CD4-positive, CD25-positive, alpha-beta regulatory T cell (primary cell): ENCODE measurements at regions not wholly inside any gene's neighbourhood (a gene's known extent, or its start where the extent isn't known, plus 50 kb on each side); places are given as distances from the start of the nearest gene placed in this dataset.
A peak's percentile ranks its signal among the peaks of the same experiment; 100 is the strongest.
"Not testable (repeated sequence)": the region's sequence is repeated elsewhere in the genome, so short reads cannot be mapped to it uniquely, and the experiment has no call there.

ENCODE experiments used
- ATAC-seq, 2 donors: fragments of 150-1000 bp; cut with Tn5 transposase; one replicate each; pipeline ENCODE4 v1.10.0; 2021; ENCODE audit warnings: low read depth in 2 of 2, moderate number of reproducible peaks in 2 of 2, moderate library complexity in 1 of 2
- DNase-seq, 3 donors: peaks; one replicate each; pipeline versions ENCODE4 v3.0.0 to v3.0.0-alpha.2; 2012 to 2022; ENCODE audit warnings: mixed read lengths in 1 of 3
- H3K27ac ChIP-seq: one replicate; pipeline ENCODE4 v1.7.0; 2013; ENCODE audit warnings: mild to moderate bottlenecking, low read length; ENCODE audit not compliant: insufficient read depth, poor library complexity, severe bottlenecking
- H3K27me3 ChIP-seq: one replicate; pipeline ENCODE4 v1.7.0; 2013; ENCODE audit warnings: low read length; ENCODE audit not compliant: control insufficient read depth, insufficient read depth
- H3K36me3 ChIP-seq: one replicate; pipeline ENCODE4 v1.7.0; 2013; ENCODE audit warnings: mild to moderate bottlenecking, low read length, moderate library complexity; ENCODE audit not compliant: control insufficient read depth, insufficient read depth
- H3K4me1 ChIP-seq: 2 replicates; pipeline ENCODE4 v1.7.0; 2013; ENCODE audit warnings: mild to moderate bottlenecking, low read length; ENCODE audit not compliant: insufficient read depth, control insufficient read depth, poor library complexity, severe bottlenecking
- H3K4me3 ChIP-seq: one replicate; pipeline ENCODE4 v1.7.0; 2013; ENCODE audit warnings: low read depth, mild to moderate bottlenecking, low read length, moderate library complexity
- H3K9me3 ChIP-seq, 2 experiments: 1 replicate in 1 of 2; 2 replicates in 1 of 2; pipeline ENCODE4 v1.7.0; 2013; ENCODE audit warnings: low read length in 2 of 2, mild to moderate bottlenecking in 1 of 2, moderate library complexity in 1 of 2; ENCODE audit not compliant: control insufficient read depth in 2 of 2
- H3K27ac Mint-ChIP-seq, 3 donors: one replicate each; pipeline ENCODE4 v1.8.0; 2020 to 2022; ENCODE audit warnings: mild to moderate bottlenecking in 3 of 3, mixed read lengths in 3 of 3, moderate library complexity in 2 of 3
- H3K27me3 Mint-ChIP-seq: one replicate; pipeline ENCODE4 v1.8.0; 2022; ENCODE audit warnings: mild to moderate bottlenecking, mixed read lengths
- H3K36me3 Mint-ChIP-seq: one replicate; pipeline ENCODE4 v1.8.0; 2020; ENCODE audit warnings: mixed read lengths
- H3K4me1 Mint-ChIP-seq, 4 donors: one replicate each; pipeline ENCODE4 v1.8.0; 2020 to 2022; ENCODE audit warnings: mixed read lengths in 4 of 4, mild to moderate bottlenecking in 1 of 4
- H3K4me3 Mint-ChIP-seq, 4 donors: one replicate each; pipeline ENCODE4 v1.8.0; 2020 to 2022; ENCODE audit warnings: mild to moderate bottlenecking in 4 of 4, mixed read lengths in 4 of 4, moderate library complexity in 3 of 4
- H3K9me3 Mint-ChIP-seq, 7 donors: one replicate each; pipeline ENCODE4 v1.8.0; 2020 to 2022; ENCODE audit warnings: mixed read lengths in 7 of 7, mild to moderate bottlenecking in 3 of 7, moderate library complexity in 2 of 7

DNA sequence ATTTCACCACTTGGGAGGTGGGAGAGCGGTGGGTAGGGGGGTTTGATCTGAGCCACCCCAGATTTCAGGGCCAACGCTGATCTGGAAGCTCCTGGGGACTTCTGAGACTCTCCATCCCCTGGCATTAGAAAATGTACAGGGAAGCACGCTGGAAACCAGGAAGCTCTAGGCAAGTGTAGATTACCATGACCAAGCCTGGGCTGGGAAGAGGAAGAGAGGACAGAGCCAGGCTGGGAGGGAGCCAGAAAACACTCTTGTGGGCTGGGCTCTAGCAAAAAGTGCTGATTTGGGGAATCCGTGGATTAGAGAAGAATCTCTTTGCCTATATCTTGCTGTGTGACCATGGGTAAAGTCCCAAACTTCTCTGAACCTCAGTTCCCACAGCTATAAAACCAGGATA, 236.7 kb downstream of the BCL11B start:
- Mint-ChIP-seq H3K36me3 (peaks cover 3% of the 10 kb centered on the region), H3K27me3 (peaks cover 4% of the 10 kb centered on the region), H3K27ac (no peak overlapping the region), H3K4me1 (peaks cover 0 to 5% (median 2%) of the 10 kb centered on the region in 4 donors), H3K9me3 (peaks cover 0 to 2% (median 0%) of the 10 kb centered on the region in 7 donors), H3K4me3 (no peak overlapping the region)
- H3K4me3 ChIP-seq, result no peak overlapping the region
- H3K36me3 ChIP-seq, result no peaks in the 10 kb centered on the region
- no peak for ATAC-seq
- no peak overlapping the region for H3K27ac ChIP-seq
- H3K4me1 ChIP-seq, result no peaks in the 10 kb centered on the region
- H3K27me3 ChIP-seq, result no peaks in the 10 kb centered on the region
- no peaks in the 10 kb centered on the region for H3K9me3 ChIP-seq
- DNase-seq, result no peak

DNA sequence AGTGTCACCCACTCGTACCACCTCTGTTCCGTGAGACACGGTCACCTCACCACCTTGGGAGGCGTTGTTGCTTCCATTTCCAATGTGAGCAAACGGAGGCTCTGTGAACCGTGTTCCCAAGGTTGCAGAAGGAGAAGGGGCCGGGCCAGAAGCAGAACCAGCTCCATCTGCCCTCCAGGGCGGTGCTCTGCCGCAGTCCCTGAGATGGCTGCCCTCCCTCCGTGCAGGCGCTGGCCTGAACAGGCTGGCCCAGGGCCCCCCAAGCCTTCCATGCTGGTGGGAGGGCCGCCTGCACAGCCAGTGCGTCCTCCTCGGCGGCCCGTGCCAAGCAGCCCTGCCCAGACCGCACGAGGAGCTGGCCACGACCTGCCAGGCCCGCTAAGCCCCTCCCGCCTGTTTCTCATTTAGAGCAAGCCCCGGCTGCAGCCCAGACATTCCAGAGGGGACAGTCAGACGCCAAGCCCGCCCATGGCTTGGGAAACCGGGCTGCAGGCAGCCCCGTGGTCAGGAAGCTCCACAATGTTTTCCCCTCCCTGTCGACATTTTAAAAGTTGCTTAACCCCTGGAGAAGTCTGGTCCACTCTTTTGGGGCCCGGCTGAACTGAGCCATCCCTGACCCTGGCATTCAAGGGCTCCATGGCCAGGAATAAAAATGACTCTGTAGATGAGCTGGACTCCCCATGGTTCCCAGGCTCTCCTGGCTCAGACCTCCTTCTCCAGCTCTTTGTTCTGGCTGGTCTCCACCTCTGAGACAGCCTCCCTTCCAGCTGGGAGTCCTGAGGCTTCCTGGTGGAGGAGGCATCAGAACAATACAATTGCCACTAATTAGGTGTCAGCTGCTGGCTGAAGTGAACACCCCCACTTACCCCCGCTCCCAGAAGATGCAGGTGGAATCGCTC, 236.0 kb downstream of the BCL11B start:
- ATAC-seq, result no peak
- H3K36me3 Mint-ChIP-seq, result peaks cover 3% of the 10 kb centered on the region

DNA sequence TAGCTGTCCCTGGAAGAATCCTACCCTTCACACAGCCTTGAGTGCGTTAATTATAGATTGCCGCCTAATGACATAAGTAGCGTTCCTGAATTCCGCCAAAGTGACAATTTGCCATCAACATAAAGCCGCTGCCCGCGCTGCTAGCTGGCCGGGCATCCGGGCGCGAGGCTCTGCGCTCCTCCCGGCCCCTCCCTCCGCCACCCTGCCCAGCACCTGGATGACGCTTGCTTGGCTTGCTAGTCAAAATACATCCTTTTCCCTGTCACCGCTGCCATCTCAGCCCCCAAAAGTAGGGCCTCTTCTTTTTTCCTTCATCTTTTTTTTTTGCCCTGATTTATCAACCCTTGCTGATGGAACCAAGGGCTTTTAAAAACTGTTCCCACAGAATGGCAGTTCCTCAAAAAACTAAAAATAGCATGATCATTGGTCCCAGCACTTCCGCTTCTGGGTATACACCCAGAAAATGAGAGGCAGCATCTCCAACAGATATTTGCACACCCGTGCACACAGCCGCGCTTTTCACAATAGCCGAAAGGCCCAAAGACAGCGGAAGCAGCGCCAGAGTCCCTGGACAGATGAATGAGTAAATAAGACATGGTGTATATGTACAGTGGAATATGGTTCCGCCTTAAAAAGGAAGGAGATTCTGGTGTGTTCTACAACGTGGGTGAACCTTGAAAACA, 235.2 kb downstream of the BCL11B start:
- ATAC-seq (no peak), DNase-seq (no peak)
- H3K27me3 ChIP-seq, result no peaks in the 10 kb centered on the region
- Mint-ChIP-seq H3K36me3 (peaks cover 3% of the 10 kb centered on the region), H3K4me3 (no peak overlapping the region), H3K4me1 (peaks cover 0 to 5% (median 0%) of the 10 kb centered on the region in 4 donors), H3K9me3 (peaks cover 0 to 2% (median 0%) of the 10 kb centered on the region in 7 donors), H3K27ac (no peak overlapping the region), H3K27me3 (peaks cover 4% of the 10 kb centered on the region)
- H3K4me1 ChIP-seq, result no peaks in the 10 kb centered on the region
- no peak overlapping the region for H3K4me3 ChIP-seq
- H3K27ac ChIP-seq, result no peak overlapping the region
- H3K9me3 ChIP-seq, result no peaks in the 10 kb centered on the region
- H3K36me3 ChIP-seq, result no peaks in the 10 kb centered on the region

More for the DNA sequence above, 236.0 kb downstream of the BCL11B start:
- no peak overlapping the region for H3K4me3 Mint-ChIP-seq
- Histone ChIP-seq H3K27me3 (no peaks in the 10 kb centered on the region), H3K4me3 (no peak overlapping the region), H3K4me1 (no peaks in the 10 kb centered on the region), H3K9me3 (no peaks in the 10 kb centered on the region), H3K36me3 (no peaks in the 10 kb centered on the region), H3K27ac (no peak overlapping the region)
- H3K27me3 Mint-ChIP-seq, result peaks cover 4% of the 10 kb centered on the region
- DNase-seq, result no peak
- no peak overlapping the region for H3K27ac Mint-ChIP-seq
- H3K4me1 Mint-ChIP-seq, result peaks cover 0 to 5% (median under 1%) of the 10 kb centered on the region in 4 donors
- H3K9me3 Mint-ChIP-seq, result peaks cover 0 to 2% (median 0%) of the 10 kb centered on the region in 7 donors

DNA sequence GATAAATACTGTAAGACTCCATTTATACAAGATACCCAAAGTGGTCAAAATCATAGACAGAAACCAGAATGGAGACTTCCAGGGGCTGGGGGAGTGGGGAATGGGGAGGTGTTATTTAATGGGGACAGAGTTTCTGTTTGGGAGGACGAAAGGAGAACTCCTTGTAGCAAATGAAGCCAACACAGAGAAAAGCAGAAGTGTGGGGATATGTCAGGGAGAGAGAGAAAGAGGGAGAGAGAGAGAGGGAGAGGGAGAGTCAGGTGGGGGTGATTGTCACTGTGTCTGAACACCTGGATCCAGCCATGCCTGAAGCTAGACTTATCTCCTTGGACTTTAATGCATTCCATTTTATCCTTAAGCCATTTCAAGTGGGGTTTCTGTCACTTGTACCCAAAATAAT, 234.7 kb downstream of the BCL11B start:
- not testable (repeated sequence) for H3K36me3 Mint-ChIP-seq, H3K27me3 Mint-ChIP-seq, H3K4me3 Mint-ChIP-seq, H3K27ac ChIP-seq, H3K4me1 Mint-ChIP-seq, H3K4me3 ChIP-seq, H3K36me3 ChIP-seq, DNase-seq, H3K4me1 ChIP-seq, H3K9me3 Mint-ChIP-seq, H3K9me3 ChIP-seq, H3K27me3 ChIP-seq, ATAC-seq
- peak overlapping the region in 1 of 3 donors; percentile 20 for H3K27ac Mint-ChIP-seq

DNA sequence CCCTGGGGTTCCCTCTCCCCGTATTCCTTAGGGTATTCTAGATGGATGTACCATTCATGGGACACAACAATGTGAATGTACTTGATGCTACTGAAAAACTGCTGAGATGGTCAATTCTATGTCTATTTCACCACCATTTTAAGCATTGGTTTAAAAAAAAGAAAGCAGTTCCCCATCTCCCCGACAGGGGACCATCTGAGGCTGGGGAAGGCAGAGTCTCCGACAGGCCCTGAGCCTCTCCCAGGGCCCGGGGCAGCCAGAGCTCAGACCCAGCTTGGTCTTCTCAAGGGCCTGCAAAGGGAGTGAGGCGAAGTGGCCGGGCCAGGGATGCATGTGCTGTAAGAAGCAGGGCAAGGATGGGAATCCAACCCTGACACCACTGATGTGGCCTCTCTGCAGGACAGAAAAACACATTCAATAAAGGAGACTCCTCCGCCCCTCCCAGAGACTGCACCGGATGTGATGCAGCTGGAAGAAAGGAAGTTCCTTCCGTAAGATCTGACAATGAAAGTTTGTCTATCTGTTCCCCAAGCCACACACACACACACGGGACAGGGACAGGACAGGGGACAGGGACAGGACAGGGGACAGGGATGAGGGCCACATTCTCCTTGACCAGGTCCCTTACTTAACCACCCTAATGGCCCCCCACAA, 234.1 kb downstream of the BCL11B start:
- no peaks in the 10 kb centered on the region for H3K27me3 ChIP-seq
- H3K27me3 Mint-ChIP-seq, result peaks cover 3% of the 10 kb centered on the region
- H3K4me3 Mint-ChIP-seq, result no peak overlapping the region
- no peak overlapping the region for H3K4me3 ChIP-seq
- no peak for ATAC-seq
- no peak for DNase-seq
- no peak overlapping the region for H3K27ac ChIP-seq
- H3K9me3 ChIP-seq, result no peaks in the 10 kb centered on the region
- no peak overlapping the region for H3K27ac Mint-ChIP-seq
- H3K36me3 Mint-ChIP-seq, result no peaks in the 10 kb centered on the region
- no peaks in the 10 kb centered on the region for H3K36me3 ChIP-seq
- peaks cover 0 to 2% (median 0%) of the 10 kb centered on the region in 7 donors for H3K9me3 Mint-ChIP-seq
- no peaks in the 10 kb centered on the region for H3K4me1 ChIP-seq
- H3K4me1 Mint-ChIP-seq, result peaks cover 0 to 5% (median 0%) of the 10 kb centered on the region in 4 donors

DNA sequence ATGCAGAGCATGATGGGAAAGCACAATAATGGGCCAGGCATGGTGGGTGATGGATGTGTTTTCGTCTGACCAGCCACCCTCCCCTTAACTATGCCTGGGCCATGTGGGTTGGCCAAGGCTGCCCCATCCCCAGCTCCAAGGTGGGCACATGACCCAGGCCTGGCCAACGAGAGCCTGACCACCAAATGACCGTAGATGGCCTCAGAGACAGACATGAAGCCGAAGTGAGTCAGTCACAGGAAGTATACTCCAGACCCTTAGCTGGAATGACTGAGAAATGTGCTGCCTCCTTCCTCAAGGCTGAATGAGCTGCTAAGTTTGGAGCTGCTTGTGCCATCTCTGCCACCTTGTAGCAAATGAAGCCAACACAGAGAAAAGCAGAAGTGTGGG, 233.6 kb downstream of the BCL11B start:
- no peak overlapping the region for H3K27ac Mint-ChIP-seq
- H3K9me3 ChIP-seq, result no peaks in the 10 kb centered on the region
- peak in 1 of 2 donors; percentile 18 for ATAC-seq

DNA sequence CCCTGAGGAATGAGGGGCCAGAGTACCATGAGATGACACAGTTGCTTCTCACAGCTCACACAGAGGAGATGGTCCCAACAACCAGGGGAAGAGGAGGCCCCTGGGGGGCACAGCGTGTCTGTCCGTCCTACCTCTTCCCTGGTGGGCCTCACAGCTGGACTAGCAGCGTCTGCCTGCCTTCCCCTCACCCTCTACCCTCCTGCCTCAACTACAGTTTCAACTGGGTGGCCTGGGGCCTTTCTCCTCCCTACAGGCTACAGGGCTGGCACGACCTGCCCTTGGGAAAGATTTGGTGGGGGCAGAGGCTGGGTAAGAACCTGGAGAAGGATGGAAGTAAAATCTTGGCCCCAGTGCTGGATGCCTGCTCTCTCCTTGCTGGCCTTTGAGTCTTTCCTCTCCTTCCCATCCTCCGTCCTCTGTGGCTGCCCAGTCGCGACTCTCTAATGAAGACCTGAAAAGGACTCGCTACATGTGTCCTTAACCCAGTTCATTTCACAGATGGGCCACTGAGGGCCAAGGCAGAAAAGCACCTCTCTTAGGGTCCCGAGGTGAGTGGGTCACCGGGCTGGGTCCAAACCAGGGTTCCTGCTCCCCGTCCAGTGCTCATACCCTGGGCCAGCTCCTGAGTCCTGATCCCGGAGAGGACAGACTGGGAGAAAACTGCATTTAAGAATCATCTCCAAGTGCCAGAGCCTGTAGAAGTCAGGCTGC, 232.5 kb downstream of the BCL11B start:
- DNase-seq (no peak), ATAC-seq (no peak)
- no peaks in the 10 kb centered on the region for H3K27me3 Mint-ChIP-seq
- H3K27me3 ChIP-seq, result no peaks in the 10 kb centered on the region
- no peak overlapping the region for H3K4me3 ChIP-seq
- H3K36me3 ChIP-seq, result no peaks in the 10 kb centered on the region
- H3K27ac ChIP-seq, result no peak overlapping the region
- H3K9me3 ChIP-seq, result no peaks in the 10 kb centered on the region
- peaks cover 0 to 2% (median under 1%) of the 10 kb centered on the region in 7 donors for H3K9me3 Mint-ChIP-seq
- H3K27ac Mint-ChIP-seq, result peak overlapping the region in 2 of 3 donors; percentile 62 to 74
- no peaks in the 10 kb centered on the region for H3K36me3 Mint-ChIP-seq
- no peaks in the 10 kb centered on the region for H3K4me1 ChIP-seq
- H3K4me3 Mint-ChIP-seq, result no peak overlapping the region
- H3K4me1 Mint-ChIP-seq, result peaks cover 0 to 8% (median 0%) of the 10 kb centered on the region in 4 donors

More for the DNA sequence above, 233.6 kb downstream of the BCL11B start:
- Histone ChIP-seq H3K36me3 (no peaks in the 10 kb centered on the region), H3K4me1 (no peaks in the 10 kb centered on the region), H3K4me3 (no peak overlapping the region), H3K27me3 (no peaks in the 10 kb centered on the region), H3K27ac (no peak overlapping the region)
- no peak overlapping the region for H3K4me3 Mint-ChIP-seq
- H3K9me3 Mint-ChIP-seq, result peaks cover 0 to 2% (median 0%) of the 10 kb centered on the region in 7 donors
- no peaks in the 10 kb centered on the region for H3K27me3 Mint-ChIP-seq
- H3K4me1 Mint-ChIP-seq, result peaks cover 0 to 5% (median 0%) of the 10 kb centered on the region in 4 donors
- no peak for DNase-seq
- no peaks in the 10 kb centered on the region for H3K36me3 Mint-ChIP-seq
